Heart left ventricle (tissue), 13 donors: ENCODE measurements at regions not wholly inside any gene's neighbourhood (a gene's known extent, or its start where the extent isn't known, plus 50 kb on each side); places are given as distances from the start of the nearest gene placed in this dataset.

Source experiments
- CTCF ChIP-seq, 12 donors: fragments of 200-600 bp; sonication (generic) in 4 of 12; IDR thresholded peaks; one replicate each; pipeline versions ENCODE4 v1.5.0 to v1.8.0; 2018 to 2022; ENCODE audit warnings: antibody characterized with exemption in 12 of 12, mild to moderate bottlenecking in 5 of 12
- POLR2A ChIP-seq, 2 donors: fragments of 450-650 bp; IDR thresholded peaks; one replicate each; pipeline ENCODE4 v1.6.1; 2017; ENCODE audit warnings: antibody characterized with exemption in 2 of 2, mild to moderate bottlenecking in 2 of 2, moderate library complexity in 2 of 2
- donor health status: ischemic (EF 13 %, LVEDD 7.1; RV severe dilation, severe dysfunction).
- donor health status: DM: no; HTN: yes; CAD: no.
- donor health status: DM: no; HTN: no; CAD: no.
- donor health status: ischemic (EF 25% LVEDD 6.9; RV normal size, moderate dysfunction).
- donor health status: ischemic (EF 25% LVEDD 5.7; RV mildly dilated, moderate dysfunction).
- donor health status: ischemic (EF 35%, LVEDD 5.7; RV mildly dilated, moderate dysfunction).
- donor health status: nonischemic (EF 11% LVEDD 7.7; RV severe dilation, severe dysfunction).
- donor health status: DM: yes; HTN: yes; CAD: no.
- donor health status: PGD.
- donor health status: ischemic (EF 29% LVEDD 5.4; RV normal size, mild dysfunction).
- donor health status: nonischemic (EF 23%, LVEDD 6.1; RV moderate dilation, normal function).

DNA sequence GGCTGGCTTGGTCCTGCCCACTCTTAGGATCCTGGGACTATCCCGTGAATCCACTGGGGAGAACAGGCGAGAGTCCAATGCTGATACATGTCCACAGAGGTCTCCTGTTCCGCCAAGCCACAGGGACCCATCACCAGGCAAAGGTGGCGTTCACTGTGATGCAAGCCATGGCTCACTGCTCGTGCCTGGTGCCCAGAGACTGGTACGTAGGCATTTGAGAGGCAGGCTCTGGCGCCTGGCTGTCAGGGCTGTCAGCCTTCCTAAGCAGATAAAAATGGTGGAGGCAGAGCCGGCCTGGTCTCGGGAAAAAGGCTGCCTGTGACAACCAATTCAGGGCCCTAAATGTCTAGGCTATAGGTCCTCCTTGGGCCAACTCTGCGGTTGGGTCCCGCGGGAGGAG is 2329.0 kb downstream of the TP53TG3F start:
- TF ChIP-seq CTCF (IDR thresholded peaks at IDR 0.05) = no peak
- TF ChIP-seq POLR2A (IDR thresholded peaks at IDR 0.05) = no peak
